ENCODE measurements at regions not wholly inside any gene's neighbourhood (a gene's known extent, or its start where the extent isn't known, plus 50 kb on each side); places are given as distances from the start of the nearest gene placed in this dataset.

DNA sequence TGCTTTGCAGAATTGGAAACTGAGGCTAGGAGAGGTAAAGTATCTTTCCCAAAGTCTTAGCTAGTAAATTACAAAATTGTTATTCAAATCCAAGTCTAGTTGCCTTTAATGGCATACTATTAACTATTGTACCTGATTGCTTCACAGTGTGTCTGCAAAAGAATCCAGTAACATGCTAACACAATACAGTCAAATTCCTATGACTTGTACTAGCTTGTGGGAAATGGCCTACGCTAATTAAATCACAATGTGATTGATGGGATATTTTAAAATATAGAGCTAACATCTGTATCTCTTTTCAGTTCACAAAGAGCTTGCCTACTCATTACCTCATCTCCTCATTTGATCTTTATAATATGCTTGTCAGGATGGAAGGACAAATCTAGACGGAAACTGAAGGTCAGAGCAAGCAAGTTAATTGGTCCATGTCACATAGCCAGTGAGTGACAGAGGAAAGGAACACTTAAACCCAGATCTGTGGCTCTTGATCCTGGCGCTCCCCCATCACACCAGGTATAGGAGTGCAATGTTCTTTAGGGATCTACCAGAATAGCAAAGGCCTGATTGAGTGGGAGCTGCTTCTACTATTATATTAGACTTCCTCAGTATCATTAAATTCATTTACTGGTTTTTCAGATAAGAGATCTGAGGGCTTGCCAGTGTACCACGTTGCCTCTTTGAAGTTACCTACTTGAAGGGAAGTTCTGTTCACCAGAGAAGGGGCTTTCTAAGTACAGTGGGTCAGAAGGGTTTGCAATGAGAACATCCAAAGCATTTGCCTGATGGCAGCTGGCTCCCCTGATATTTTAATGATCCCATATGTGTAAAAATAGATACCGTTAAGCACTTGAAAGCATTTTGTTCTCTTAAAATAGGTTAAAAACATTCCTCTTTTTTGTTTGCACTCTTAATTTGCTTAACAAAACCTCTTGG lies 213.6 kb upstream of the SESN3 start:
- TF ChIP-seq, protein P1, sequence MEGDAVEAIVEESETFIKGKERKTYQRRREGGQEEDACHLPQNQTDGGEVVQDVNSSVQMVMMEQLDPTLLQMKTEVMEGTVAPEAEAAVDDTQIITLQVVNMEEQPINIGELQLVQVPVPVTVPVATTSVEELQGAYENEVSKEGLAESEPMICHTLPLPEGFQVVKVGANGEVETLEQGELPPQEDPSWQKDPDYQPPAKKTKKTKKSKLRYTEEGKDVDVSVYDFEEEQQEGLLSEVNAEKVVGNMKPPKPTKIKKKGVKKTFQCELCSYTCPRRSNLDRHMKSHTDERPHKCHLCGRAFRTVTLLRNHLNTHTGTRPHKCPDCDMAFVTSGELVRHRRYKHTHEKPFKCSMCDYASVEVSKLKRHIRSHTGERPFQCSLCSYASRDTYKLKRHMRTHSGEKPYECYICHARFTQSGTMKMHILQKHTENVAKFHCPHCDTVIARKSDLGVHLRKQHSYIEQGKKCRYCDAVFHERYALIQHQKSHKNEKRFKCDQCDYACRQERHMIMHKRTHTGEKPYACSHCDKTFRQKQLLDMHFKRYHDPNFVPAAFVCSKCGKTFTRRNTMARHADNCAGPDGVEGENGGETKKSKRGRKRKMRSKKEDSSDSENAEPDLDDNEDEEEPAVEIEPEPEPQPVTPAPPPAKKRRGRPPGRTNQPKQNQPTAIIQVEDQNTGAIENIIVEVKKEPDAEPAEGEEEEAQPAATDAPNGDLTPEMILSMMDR (IDR thresholded peaks at IDR 0.05) = no peak
- no peak for TF ChIP-seq POLR2A (IDR thresholded peaks at IDR 0.05)

Measured in lower leg skin (tissue), 3 donors.